GM19328 (cell line): ENCODE measurements at regions not wholly inside any gene's neighbourhood (a gene's known extent, or its start where the extent isn't known, plus 50 kb on each side); places are given as distances from the start of the nearest gene placed in this dataset.
"Not testable (repeated sequence)": the region's sequence is repeated elsewhere in the genome, so short reads cannot be mapped to it uniquely, and the experiment has no call there.

Experiments used
- ATAC-seq: cut with Tn5 transposase; IDR thresholded peaks from one replicate; pipeline ENCODE4 v1.9.1; 2021; ENCODE audit warnings: mild to moderate bottlenecking, moderate library complexity; ENCODE audit not compliant: unreplicated experiment

DNA sequence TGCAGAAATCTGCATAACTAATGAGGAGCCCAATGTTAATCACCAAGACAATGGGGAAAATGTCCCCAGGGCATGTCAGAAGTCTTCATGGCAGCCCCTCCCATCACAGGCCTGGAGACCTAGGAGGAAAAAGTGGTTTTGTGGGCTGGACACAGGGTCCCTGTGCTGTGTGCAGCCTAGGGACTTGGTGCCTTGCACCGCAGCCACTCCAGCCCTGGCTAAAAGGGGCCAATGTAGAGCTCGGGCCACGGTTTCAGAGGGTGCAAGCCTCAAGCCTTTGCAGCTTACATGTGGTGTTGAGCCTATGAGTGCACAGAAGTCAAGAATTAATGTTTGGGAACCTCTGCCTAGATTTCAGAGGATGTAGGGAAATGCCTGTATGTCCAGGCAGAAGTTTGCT lies 474.3 kb upstream of the ADGRB3 start:
- not testable (repeated sequence) for ATAC-seq

GRCh38 chr6:68160348-68160747 lies 474.7 kb upstream of the ADGRB3 start:
- ATAC-seq = no peak

GRCh38 chr6:68159433-68159832 lies 475.6 kb upstream of the ADGRB3 start:
- no peak for ATAC-seq

- ATAC-seq = no peak
These were observed 476.8 kb upstream of the ADGRB3 start for GRCh38 chr6:68158256-68158655.

DNA sequence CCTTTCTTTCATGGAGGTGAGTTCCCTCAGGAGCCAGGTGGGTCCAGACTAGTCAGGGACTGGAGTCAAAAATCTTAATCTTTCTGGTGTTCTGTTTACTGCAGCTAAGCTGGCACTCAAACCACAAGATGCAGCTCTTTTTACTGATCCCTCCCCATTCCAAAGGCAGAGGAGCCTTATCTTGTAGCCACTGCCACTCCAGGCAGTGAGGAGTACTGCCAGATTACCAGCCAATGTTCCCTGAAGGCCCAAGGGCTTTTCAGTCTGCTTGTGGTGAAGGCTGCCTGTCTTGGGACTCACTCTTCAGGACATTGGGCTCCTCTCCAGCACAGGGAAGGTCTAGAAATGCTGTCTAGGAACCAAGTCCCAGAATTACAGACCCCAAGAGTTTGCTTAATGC lies 490.4 kb upstream of the ADGRB3 start:
- ATAC-seq = no peak

GRCh38 chr6:68141190-68141589 lies 493.9 kb upstream of the ADGRB3 start:
- no peak for ATAC-seq

- no peak for ATAC-seq
These were observed 496.0 kb upstream of the ADGRB3 start for GRCh38 chr6:68139130-68139529.

GRCh38 chr6:68134796-68135195 lies 500.3 kb upstream of the ADGRB3 start:
- ATAC-seq = no peak

DNA sequence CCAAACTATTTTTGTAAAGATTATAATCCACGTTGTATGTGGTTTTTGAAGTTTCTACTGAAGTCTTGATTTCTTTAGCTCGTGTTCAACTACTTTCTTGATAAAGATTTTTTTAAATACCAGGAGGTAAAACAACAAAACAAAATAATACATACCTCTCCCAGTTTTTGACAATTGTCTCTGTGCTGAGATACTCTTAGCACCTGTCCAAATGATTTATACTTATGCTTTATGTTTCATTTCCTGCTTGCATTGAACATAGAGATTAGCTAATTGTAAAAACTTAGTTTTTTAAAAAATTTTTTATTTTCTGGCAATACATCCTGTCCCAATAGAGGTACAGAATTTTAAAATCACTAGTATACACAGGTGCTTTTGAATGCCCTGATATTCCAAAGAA lies 506.9 kb upstream of the ADGRB3 start:
- ATAC-seq = no peak

- ATAC-seq = no peak
These were observed 508.0 kb upstream of the ADGRB3 start for GRCh38 chr6:68127074-68127473.

GRCh38 chr6:68126089-68126749 lies 508.9 kb upstream of the ADGRB3 start:
- ATAC-seq = peak; percentile 82

DNA sequence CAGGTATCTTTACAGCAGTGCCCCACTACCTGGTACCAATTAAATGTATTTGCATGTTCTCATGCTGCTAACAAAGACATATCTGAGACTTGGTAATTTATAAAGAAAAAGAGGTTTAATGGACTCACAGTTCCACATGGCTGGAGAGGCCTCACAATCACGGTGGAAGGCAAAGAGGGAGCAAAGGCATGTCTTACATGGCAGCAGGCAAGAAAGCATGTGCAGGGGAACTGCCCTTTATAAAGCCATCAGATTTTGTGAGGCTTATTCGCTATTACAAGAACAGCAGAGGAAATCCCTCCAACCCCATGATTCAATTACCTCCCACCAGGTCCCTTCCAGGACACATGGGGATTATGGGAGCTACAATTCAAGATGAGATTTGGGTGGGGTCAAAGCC lies 512.1 kb upstream of the ADGRB3 start:
- not testable (repeated sequence) for ATAC-seq

GRCh38 chr6:68122032-68122431 lies 513.0 kb upstream of the ADGRB3 start:
- ATAC-seq = no peak

- not testable (repeated sequence) for ATAC-seq
These were observed 514.1 kb upstream of the ADGRB3 start for GRCh38 chr6:68120954-68121353.

DNA sequence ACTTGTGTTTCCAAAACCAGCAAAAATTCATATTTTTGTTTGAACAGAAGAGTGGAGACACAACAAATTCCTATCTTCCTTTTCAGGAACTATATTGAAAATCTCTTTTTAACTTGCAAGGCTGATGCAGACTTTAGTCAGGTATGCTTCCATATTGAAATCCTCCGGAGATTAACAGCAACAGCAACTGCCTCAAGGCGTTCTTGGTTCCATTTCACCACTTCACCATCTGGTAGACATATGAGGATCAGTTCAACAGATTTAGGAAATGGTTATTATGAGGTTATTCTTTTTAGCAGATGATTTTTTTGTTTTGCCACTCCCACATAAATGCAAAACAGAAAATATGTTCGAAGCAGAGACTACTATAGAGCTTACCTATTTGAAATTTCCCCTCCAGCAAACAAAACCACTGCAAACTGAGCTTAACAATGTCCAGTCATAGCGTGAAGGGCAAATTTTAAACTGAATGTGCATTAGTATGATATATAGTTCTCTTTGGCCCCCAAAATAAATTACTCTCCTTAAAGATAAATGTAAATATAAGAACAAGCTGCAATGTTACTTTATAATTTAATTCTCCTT lies 520.5 kb upstream of the ADGRB3 start:
- no peak for ATAC-seq

DNA sequence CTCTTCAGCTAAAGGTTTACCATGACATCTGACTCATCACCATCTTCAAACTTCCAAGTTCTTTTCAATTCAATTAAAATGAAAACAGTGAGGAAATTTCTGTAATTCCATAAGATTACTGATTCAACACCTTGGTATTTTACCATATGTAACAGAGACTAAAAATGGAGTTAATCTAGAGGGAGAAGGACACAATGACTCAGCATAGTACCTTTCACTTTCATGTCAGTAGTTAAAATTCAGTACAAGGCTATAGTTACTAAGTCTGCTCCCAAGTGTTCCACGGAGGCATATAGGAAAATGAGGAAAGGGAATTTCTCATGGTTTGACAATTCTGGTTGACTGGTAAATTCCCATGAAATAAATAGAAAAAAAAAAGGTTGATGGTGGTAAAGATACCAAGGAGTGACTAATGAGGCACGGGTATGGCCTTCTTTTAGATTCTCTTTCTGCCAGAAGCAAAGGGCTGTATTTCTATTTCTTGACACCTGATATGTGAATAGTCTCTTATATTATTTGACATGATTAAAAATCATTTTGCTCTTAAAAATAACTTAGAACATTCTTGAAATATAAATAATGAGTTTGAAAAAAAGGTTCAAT lies 526.7 kb upstream of the ADGRB3 start:
- peak; percentile 75 for ATAC-seq

GRCh38 chr6:68094070-68094469 lies 541.0 kb upstream of the ADGRB3 start:
- ATAC-seq = peak; percentile 90

DNA sequence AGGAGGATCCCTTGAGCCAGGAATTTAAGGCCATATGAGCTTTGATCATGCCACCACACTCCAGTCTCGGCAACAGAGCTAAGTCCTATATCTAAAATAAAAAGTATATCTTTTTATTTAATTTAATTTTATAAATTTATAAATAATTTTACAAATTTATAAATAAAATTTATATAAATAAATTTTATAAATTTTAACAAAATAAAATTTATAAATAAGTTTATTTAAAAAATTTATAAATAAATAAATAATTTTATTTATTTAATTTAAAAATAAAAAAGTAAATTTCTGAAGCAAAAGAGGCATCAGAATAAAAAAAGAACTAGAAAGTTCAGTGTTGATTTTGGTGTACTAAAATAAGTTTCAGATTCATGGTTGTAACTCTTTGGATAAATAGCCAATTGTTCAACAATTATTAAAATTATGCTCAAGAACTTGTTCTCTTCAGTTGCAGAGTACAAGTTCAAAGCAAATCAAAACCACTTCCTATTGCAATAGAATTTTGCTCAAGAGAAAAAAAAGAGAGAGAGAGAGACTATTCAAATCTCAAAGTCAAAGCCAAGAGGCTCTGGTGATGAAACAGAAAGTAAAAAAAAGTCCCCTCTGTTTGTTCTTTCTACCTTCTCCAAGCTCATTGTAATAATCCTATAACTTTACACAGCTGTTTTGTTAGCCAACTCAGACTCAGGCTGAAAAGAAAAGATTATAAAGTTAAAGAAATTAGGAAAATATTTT lies 547.5 kb upstream of the ADGRB3 start:
- ATAC-seq = peak; percentile 89

DNA sequence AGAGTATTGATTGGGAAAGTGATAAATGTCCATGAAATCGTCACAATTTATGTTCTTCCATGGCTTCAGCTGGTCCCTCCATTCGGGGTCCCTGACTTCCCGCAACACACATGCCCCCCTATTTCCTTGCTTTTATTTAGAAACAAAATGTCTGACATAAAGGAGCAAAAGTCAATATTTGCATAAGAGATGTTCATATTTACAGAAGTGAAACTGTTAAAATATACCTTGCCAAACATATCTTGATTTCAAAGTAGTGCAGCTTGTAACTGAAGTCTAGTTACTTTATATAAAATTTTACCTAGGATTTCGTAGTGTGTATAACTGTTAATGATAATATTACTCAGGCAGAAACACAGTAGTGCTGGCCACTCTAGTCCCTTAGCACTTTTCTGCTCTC lies 548.9 kb upstream of the ADGRB3 start:
- ATAC-seq = no peak

DNA sequence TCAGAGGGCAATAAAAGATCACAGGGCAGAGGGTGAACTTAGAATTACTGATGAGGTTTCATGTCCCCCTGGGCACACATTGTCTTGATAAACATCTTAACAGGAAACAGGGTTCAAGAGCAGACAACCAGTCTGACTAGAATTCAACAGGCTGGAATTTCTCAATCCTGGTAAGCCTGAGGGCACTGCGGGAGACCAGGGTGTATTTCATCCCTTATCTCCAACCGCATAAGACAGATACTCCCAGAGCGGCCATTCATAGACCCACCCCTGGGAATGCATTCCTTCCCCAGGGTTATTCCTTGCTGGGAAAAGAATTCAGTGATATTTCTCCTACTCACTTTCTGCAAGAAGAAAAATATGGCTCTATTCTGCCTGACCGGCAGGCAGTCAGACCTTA lies 549.5 kb upstream of the ADGRB3 start:
- not testable (repeated sequence) for ATAC-seq

GRCh38 chr6:68082086-68082485 lies 553.0 kb upstream of the ADGRB3 start:
- no peak for ATAC-seq

DNA sequence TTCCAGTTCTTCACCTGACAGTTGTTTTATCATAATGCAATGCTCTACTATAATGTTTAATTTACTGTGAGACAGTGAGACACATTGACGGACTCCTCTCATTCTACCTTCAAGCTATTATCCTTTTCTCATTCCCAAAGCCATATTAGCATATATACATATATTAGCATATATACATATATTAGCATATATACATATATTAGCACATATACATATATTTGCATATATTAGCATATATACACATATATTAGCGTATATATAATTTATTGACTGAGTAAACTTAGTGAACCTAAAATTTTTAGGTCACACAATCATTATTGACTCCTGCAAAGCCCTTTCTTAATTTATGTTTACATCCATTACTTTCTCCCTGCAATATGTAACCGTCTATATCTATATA lies 555.0 kb upstream of the ADGRB3 start:
- no peak for ATAC-seq
